OCI-LY1 (cell line): ENCODE measurements at regions not wholly inside any gene's neighbourhood (a gene's known extent, or its start where the extent isn't known, plus 50 kb on each side); places are given as distances from the start of the nearest gene placed in this dataset.

Experiments used
- H2AFZ ChIP-seq: fragments of 200-600 bp; sonication (generic), shearing (Covaris generic); 2 replicates; pipeline ENCODE4 v1.6.0; 2014; ENCODE audit warnings: antibody characterized with exemption, mild to moderate bottlenecking, low read length
- H3F3A ChIP-seq: fragments of 200-600 bp; sonication (generic), shearing (Covaris generic); 2 replicates; pipeline ENCODE4 v1.6.0; 2014; ENCODE audit warnings: mild to moderate bottlenecking, antibody characterized with exemption, low read length, moderate library complexity; ENCODE audit not compliant: insufficient read depth
- H3K27ac ChIP-seq: fragments of 200-600 bp; sonication (generic); 2 replicates; pipeline ENCODE4 v1.5.1; 2014; ENCODE audit warnings: low read length, mixed run types, mild to moderate bottlenecking, low read depth; ENCODE audit not compliant: poor library complexity, severe bottlenecking
- H3K27me3 ChIP-seq: fragments of 200-600 bp; sonication (generic); 2 replicates; pipeline ENCODE4 v1.6.0; 2014; ENCODE audit warnings: antibody characterized with exemption, mild to moderate bottlenecking, low read length, moderate library complexity; ENCODE audit not compliant: insufficient read depth
- H3K36me3 ChIP-seq: fragments of 200-600 bp; sonication (generic); 2 replicates; pipeline ENCODE4 v1.6.1; 2014; ENCODE audit warnings: mild to moderate bottlenecking, antibody characterized with exemption, low read length, moderate library complexity, mixed read lengths; ENCODE audit not compliant: insufficient read depth
- H3K4me1 ChIP-seq: fragments of 200-600 bp; sonication (generic); 2 replicates; pipeline ENCODE4 v1.5.1; 2014; ENCODE audit warnings: mild to moderate bottlenecking, low read length, moderate library complexity; ENCODE audit not compliant: insufficient read depth, severe bottlenecking
- H3K4me2 ChIP-seq: fragments of 200-600 bp; sonication (generic), shearing (Covaris generic); 2 replicates; pipeline ENCODE4 v1.6.1; 2014; ENCODE audit warnings: low read length
- H3K4me3 ChIP-seq: fragments of 200-600 bp; sonication (generic); 2 replicates; pipeline ENCODE4 v1.5.1; 2014; ENCODE audit warnings: low read length, low read depth, mild to moderate bottlenecking, mixed read lengths; ENCODE audit not compliant: poor library complexity, severe bottlenecking
- H3K79me2 ChIP-seq: fragments of 200-600 bp; shearing (Covaris generic); 2 replicates; pipeline ENCODE4 v1.6.1; 2016; ENCODE audit warnings: mixed run types, low read length, mixed read lengths; ENCODE audit not compliant: insufficient read depth
- H3K9ac ChIP-seq: fragments of 200-600 bp; sonication (generic), shearing (Covaris generic); 2 replicates; pipeline ENCODE4 v1.6.1; 2014; ENCODE audit warnings: mild to moderate bottlenecking, low read length, mixed read lengths
- H3K9me2 ChIP-seq: fragments of 200-600 bp; sonication (generic), shearing (Covaris generic); 2 replicates; pipeline ENCODE4 v1.6.1; 2014; ENCODE audit warnings: low read depth, mild to moderate bottlenecking, low read length, mixed read lengths
- H3K9me3 ChIP-seq: fragments of 200-600 bp; shearing (Covaris generic); 2 replicates; pipeline ENCODE4 v1.6.1; 2014; ENCODE audit warnings: low read length, mixed read lengths
- H4K20me1 ChIP-seq: fragments of 200-600 bp; sonication (generic), shearing (Covaris generic); 2 replicates; pipeline ENCODE4 v1.6.0; 2016; ENCODE audit warnings: mild to moderate bottlenecking, low read length; ENCODE audit not compliant: insufficient read depth
- EZH2 ChIP-seq: fragments of 200-600 bp; sonication (generic), shearing (Covaris generic); IDR thresholded peaks from 2 replicates; pipeline ENCODE4 v1.8.0; 2017; ENCODE audit warnings: borderline replicate concordance, mixed run types, mild to moderate bottlenecking, antibody characterized with exemption, low read length, moderate library complexity, mixed read lengths
- TF ChIP-seq, protein P1 (sequence below): fragments of 200-600 bp; sonication (generic), shearing (Covaris generic); IDR thresholded peaks from 2 replicates; pipeline ENCODE4 v1.5.1; 2017; ENCODE audit warnings: mild to moderate bottlenecking, antibody characterized with exemption, low read length, moderate library complexity, mixed read lengths

DNA sequence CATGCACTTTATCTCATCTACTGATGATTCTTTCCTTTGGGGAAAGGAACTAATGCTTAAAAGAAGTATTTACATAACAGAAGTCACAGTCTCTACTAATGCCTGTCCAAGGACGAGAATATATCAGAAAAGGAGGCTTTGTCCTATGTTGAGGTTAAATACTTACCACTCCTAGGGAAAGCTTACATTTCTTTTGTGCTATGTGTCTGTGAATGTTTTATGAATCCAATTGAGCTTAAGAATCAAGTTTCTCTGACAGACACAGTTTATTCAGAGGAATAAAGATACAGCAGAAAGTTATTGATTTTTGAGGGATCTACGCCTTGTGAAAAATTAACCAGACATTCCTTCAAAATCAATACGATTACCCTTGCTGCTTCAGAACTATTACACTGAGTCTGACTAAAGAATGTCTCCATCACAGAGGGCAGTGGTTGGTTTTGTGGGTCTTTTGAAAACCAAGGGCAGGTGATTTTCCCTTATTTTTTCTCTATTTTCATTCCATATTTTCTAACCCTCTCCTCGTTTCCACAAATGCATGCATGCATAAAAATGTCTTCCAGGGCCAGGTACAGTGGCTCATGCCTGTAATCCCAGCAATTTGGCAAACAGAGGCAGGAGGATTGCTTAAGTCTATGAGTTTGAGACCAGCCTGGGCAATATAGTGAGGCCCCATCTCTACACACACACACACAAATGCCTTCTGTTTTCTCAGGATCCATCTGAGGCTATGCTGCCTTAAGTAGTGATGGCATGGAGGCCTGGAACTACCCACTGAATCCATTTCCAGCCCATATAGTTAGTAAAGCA lies 1095.1 kb downstream of the GALC start:
- H3K9me3 ChIP-seq, result no peaks in the 10 kb centered on the region
- no peaks in the 10 kb centered on the region for H3K36me3 ChIP-seq
- TF ChIP-seq, protein P1, sequence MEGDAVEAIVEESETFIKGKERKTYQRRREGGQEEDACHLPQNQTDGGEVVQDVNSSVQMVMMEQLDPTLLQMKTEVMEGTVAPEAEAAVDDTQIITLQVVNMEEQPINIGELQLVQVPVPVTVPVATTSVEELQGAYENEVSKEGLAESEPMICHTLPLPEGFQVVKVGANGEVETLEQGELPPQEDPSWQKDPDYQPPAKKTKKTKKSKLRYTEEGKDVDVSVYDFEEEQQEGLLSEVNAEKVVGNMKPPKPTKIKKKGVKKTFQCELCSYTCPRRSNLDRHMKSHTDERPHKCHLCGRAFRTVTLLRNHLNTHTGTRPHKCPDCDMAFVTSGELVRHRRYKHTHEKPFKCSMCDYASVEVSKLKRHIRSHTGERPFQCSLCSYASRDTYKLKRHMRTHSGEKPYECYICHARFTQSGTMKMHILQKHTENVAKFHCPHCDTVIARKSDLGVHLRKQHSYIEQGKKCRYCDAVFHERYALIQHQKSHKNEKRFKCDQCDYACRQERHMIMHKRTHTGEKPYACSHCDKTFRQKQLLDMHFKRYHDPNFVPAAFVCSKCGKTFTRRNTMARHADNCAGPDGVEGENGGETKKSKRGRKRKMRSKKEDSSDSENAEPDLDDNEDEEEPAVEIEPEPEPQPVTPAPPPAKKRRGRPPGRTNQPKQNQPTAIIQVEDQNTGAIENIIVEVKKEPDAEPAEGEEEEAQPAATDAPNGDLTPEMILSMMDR, result no peak
- TF ChIP-seq EZH2, result no peak
- no peaks in the 10 kb centered on the region for H3K9me2 ChIP-seq
- no peak overlapping the region for H3K27ac ChIP-seq
- H3K27me3 ChIP-seq, result no peaks in the 10 kb centered on the region
- no peak overlapping the region for H3K4me2 ChIP-seq
- H3K4me1 ChIP-seq, result no peaks in the 10 kb centered on the region
- H3K9ac ChIP-seq, result no peak overlapping the region
- H3K79me2 ChIP-seq, result no peaks in the 10 kb centered on the region
- no peaks in the 10 kb centered on the region for H4K20me1 ChIP-seq
- no peak overlapping the region for H2AFZ ChIP-seq
- no peak overlapping the region for H3K4me3 ChIP-seq
- H3F3A ChIP-seq, result no peaks in the 10 kb centered on the region

DNA sequence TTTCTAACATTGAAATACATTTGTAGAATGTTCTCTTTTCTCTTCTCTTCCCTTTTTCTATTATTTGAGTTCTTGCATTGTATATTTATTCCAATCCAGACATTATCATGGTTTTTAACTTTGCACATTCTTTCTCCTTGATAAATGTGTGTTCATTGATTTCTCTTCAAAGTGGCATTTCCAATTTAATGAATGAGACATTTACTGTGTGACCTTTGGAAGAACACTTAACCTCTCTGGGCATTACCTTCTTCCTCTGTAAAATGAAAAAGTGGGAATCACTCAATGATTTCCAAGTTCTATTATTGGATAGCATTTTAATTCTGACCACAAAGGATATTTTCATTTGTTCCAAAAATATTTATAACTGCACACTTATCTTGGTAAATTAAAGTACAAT lies 1095.8 kb downstream of the GALC start:
- H3K79me2 ChIP-seq, result no peaks in the 10 kb centered on the region
- H4K20me1 ChIP-seq, result no peaks in the 10 kb centered on the region
- no peak overlapping the region for H3K9ac ChIP-seq
- H3K27me3 ChIP-seq, result no peaks in the 10 kb centered on the region
- H2AFZ ChIP-seq, result no peak overlapping the region
- no peaks in the 10 kb centered on the region for H3K36me3 ChIP-seq
- no peak overlapping the region for H3K4me2 ChIP-seq
- no peaks in the 10 kb centered on the region for H3F3A ChIP-seq
- no peaks in the 10 kb centered on the region for H3K4me1 ChIP-seq
- no peak overlapping the region for H3K4me3 ChIP-seq
- H3K9me3 ChIP-seq, result no peaks in the 10 kb centered on the region
- TF ChIP-seq, protein P1, result no peak
- TF ChIP-seq EZH2, result no peak
- H3K27ac ChIP-seq, result no peak overlapping the region
- no peaks in the 10 kb centered on the region for H3K9me2 ChIP-seq

DNA sequence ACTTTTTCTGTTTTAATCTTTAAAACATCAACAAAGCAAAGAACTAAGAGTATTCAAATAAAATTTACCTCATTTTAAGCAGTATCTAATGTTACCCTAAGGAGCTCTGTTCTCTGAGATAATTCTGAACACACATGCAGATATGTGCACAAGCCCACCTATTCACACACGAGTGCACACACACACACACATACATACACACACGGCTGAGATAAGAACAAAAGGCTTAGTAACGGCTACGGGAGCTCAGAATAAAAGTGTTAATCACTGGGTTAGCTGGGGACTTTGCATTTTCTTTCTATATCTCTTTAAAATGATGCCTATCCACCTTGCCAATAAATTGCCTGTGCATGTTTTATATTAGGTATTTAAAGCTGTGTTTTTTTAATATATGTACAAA lies 1096.3 kb downstream of the GALC start:
- no peak overlapping the region for H3K4me3 ChIP-seq
- no peak overlapping the region for H2AFZ ChIP-seq
- no peaks in the 10 kb centered on the region for H3F3A ChIP-seq
- no peaks in the 10 kb centered on the region for H3K9me2 ChIP-seq
- no peaks in the 10 kb centered on the region for H3K9me3 ChIP-seq
- H3K36me3 ChIP-seq, result no peaks in the 10 kb centered on the region
- no peak overlapping the region for H3K27ac ChIP-seq
- no peak overlapping the region for H3K9ac ChIP-seq
- H3K79me2 ChIP-seq, result no peaks in the 10 kb centered on the region
- H4K20me1 ChIP-seq, result no peaks in the 10 kb centered on the region
- no peak overlapping the region for H3K4me2 ChIP-seq
- H3K4me1 ChIP-seq, result no peaks in the 10 kb centered on the region
- TF ChIP-seq, protein P1, result no peak
- no peak for TF ChIP-seq EZH2
- no peaks in the 10 kb centered on the region for H3K27me3 ChIP-seq
